Lung (tissue), 11 donors: ENCODE measurements at regions not wholly inside any gene's neighbourhood (a gene's known extent, or its start where the extent isn't known, plus 50 kb on each side); places are given as distances from the start of the nearest gene placed in this dataset.
A peak's percentile ranks its signal among the peaks of the same experiment; 100 is the strongest.

Experiments
- ATAC-seq: fragments of 200-7000 bp; cut with Tn5 transposase; one replicate; pipeline ENCODE4 v1.9.1; 2020; ENCODE audit warnings: moderate number of reproducible peaks; ENCODE audit not compliant: insufficient read depth, low FRiP score
- DNase-seq, 3 donors: peaks; one replicate each; pipeline ENCODE4 v3.0.0-alpha.2; 2013 to 2017
- H3K27ac ChIP-seq, 2 donors: one replicate each; pipeline ENCODE4 v1.5.1; 2013; ENCODE audit warnings: mild to moderate bottlenecking in 2 of 2, moderate library complexity in 2 of 2, control low read depth in 1 of 2, inconsistent platforms in 1 of 2, low read depth in 1 of 2, low read length in 1 of 2
- H3K27me3 ChIP-seq, 3 donors: one replicate each; pipeline ENCODE4 v1.5.1; 2013; ENCODE audit warnings: low read length in 2 of 3; ENCODE audit not compliant: control insufficient read depth in 3 of 3, insufficient read depth in 3 of 3
- H3K36me3 ChIP-seq, 4 donors: one replicate each; pipeline ENCODE4 v1.5.1; 2013; ENCODE audit warnings: low read length in 4 of 4, mild to moderate bottlenecking in 1 of 4, moderate library complexity in 1 of 4; ENCODE audit not compliant: control insufficient read depth in 4 of 4, insufficient read depth in 4 of 4
- H3K4me1 ChIP-seq, 5 donors: one replicate each; pipeline ENCODE4 v1.5.1; 2013; ENCODE audit warnings: low read length in 5 of 5, mild to moderate bottlenecking in 2 of 5, moderate library complexity in 1 of 5; ENCODE audit not compliant: control insufficient read depth in 5 of 5, insufficient read depth in 5 of 5
- H3K4me3 ChIP-seq: one replicate; pipeline ENCODE4 v1.5.1; 2013; ENCODE audit warnings: mild to moderate bottlenecking, control low read depth, moderate library complexity
- H3K9ac ChIP-seq, 2 donors: one replicate each; pipeline ENCODE4 v1.5.1; 2013; ENCODE audit warnings: low read length in 2 of 2, control low read depth in 1 of 2; ENCODE audit not compliant: insufficient read depth in 1 of 2
- H3K9me3 ChIP-seq, 4 donors: one replicate each; pipeline ENCODE4 v1.5.1; 2013; ENCODE audit warnings: low read length in 3 of 4, mild to moderate bottlenecking in 1 of 4, moderate library complexity in 1 of 4; ENCODE audit not compliant: control insufficient read depth in 4 of 4, insufficient read depth in 3 of 4
- CTCF ChIP-seq: IDR thresholded peaks from 2 replicates; pipeline ENCODE4 v1.5.1; 2012; ENCODE audit warnings: mild to moderate bottlenecking; ENCODE audit errors: control extremely low read depth, extremely low read depth
- WGBS, 2 donors: extraction: QIAGEN DNeasy Blood & Tissue Kit; methylation state at CpG; one replicate each; pipeline ENCODE4 v1.1.7; 2013; 5-methylcytosine and 5-hydroxymethylcytosine counted together
- donor health status: control.
- donor health status: control.
- donor health status: Bipolar disorder and iron deficiency.
- donor health status: healthy.
- donor health status: DM: yes; HTN: yes; CAD: no.

GRCh38 chr5:25568989-25569625, 924.3 kb upstream of the CDH10 start:
- ATAC-seq (no peak), DNase-seq (peak in 1 of 3 donors; percentile 1)
- Histone ChIP-seq H3K9ac (no peak overlapping the region), H3K36me3 (no peaks in the 10 kb centered on the region), H3K27me3 (no peaks in the 10 kb centered on the region), H3K9me3 (peaks cover 0 to 4% (median 0%) of the 10 kb centered on the region in 4 donors), H3K4me3 (no peak overlapping the region), H3K4me1 (no peaks in the 10 kb centered on the region), H3K27ac (no peak overlapping the region)
- WGBS, 2 donors, result 89 to 93% methylated on average over 17 of the region's 17 CpGs
- no peak for TF ChIP-seq CTCF

- H3K36me3 ChIP-seq, result no peaks in the 10 kb centered on the region
- no peak overlapping the region for H3K27ac ChIP-seq
- no peaks in the 10 kb centered on the region for H3K4me1 ChIP-seq
- no peaks in the 10 kb centered on the region for H3K27me3 ChIP-seq
- ATAC-seq (no peak), DNase-seq (no peak)
- WGBS, 2 donors, result 88 to 90% methylated on average over 1 of the region's 1 CpG
- H3K9ac ChIP-seq, result no peak overlapping the region
- no peak overlapping the region for H3K4me3 ChIP-seq
- no peak for TF ChIP-seq CTCF
- peaks cover 0 to 4% (median under 1%) of the 10 kb centered on the region in 4 donors for H3K9me3 ChIP-seq
Observed at GRCh38 chr5:25568294-25568693, 923.5 kb upstream of the CDH10 start.

- no peak overlapping the region for H3K27ac ChIP-seq
- 61 to 62% methylated on average over 3 of the region's 3 CpGs for WGBS, 2 donors
- no peaks in the 10 kb centered on the region for H3K27me3 ChIP-seq
- no peak overlapping the region for H3K4me3 ChIP-seq
- H3K9me3 ChIP-seq, result peaks cover 0 to 6% (median 2%) of the 10 kb centered on the region in 4 donors
- ATAC-seq (no peak), DNase-seq (no peak)
- no peaks in the 10 kb centered on the region for H3K36me3 ChIP-seq
- H3K4me1 ChIP-seq, result no peaks in the 10 kb centered on the region
- TF ChIP-seq CTCF, result no peak
- H3K9ac ChIP-seq, result no peak overlapping the region
Observed at GRCh38 chr5:25567881-25568280, 923.1 kb upstream of the CDH10 start.

GRCh38 chr5:25562656-25563055, 917.9 kb upstream of the CDH10 start:
- Histone ChIP-seq H3K27me3 (no peaks in the 10 kb centered on the region), H3K4me1 (no peaks in the 10 kb centered on the region), H3K9ac (no peak overlapping the region), H3K27ac (no peak overlapping the region), H3K36me3 (no peaks in the 10 kb centered on the region), H3K9me3 (peaks cover 0 to 7% (median 2%) of the 10 kb centered on the region in 4 donors), H3K4me3 (no peak overlapping the region)
- no peak for TF ChIP-seq CTCF
- DNase-seq, result no peak
- no peak for ATAC-seq
